BJ (cell line): ENCODE measurements at regions not wholly inside any gene's neighbourhood (a gene's known extent, or its start where the extent isn't known, plus 50 kb on each side); places are given as distances from the start of the nearest gene placed in this dataset.

Source experiments
- CTCF ChIA-PET: fragments of 350-600 bp; formaldehyde crosslinking; extraction: SDS; loops from one replicate; lab custom pipeline; 2021; ENCODE audit warnings: antibody characterized with exemption, inconsistent platforms; lab: Yijun Ruan, JAX
- POLR2A ChIA-PET: fragments of 300-600 bp; sonication (Branson Sonifier 250); formaldehyde crosslinking; extraction: SDS; loops from one replicate; lab custom pipeline; 2021; ENCODE audit warnings: antibody characterized with exemption; lab: Charles Lee
- DNase-seq: peaks from one replicate; pipeline ENCODE4 v3.0.0-alpha.2; 2011; ENCODE audit warnings: low read depth
- H3K27me3 ChIP-seq: 2 replicates; pipeline ENCODE4 v1.6.0; 2011; ENCODE audit warnings: low read length; ENCODE audit not compliant: control insufficient read depth, insufficient read depth
- H3K36me3 ChIP-seq: 2 replicates; pipeline ENCODE4 v1.5.1; 2011; ENCODE audit warnings: low read length; ENCODE audit not compliant: control insufficient read depth, insufficient read depth
- H3K4me3 ChIP-seq: 2 replicates; pipeline ENCODE4 v1.5.1; 2011; ENCODE audit warnings: low read depth, mild to moderate bottlenecking, control low read depth, low read length
- CTCF ChIP-seq: IDR thresholded peaks from 2 replicates; pipeline ENCODE4 v1.5.1; 2011; ENCODE audit warnings: low read depth, mild to moderate bottlenecking, control low read depth, inconsistent platforms, low read length, moderate library complexity; ENCODE audit not compliant: insufficient read depth

DNA sequence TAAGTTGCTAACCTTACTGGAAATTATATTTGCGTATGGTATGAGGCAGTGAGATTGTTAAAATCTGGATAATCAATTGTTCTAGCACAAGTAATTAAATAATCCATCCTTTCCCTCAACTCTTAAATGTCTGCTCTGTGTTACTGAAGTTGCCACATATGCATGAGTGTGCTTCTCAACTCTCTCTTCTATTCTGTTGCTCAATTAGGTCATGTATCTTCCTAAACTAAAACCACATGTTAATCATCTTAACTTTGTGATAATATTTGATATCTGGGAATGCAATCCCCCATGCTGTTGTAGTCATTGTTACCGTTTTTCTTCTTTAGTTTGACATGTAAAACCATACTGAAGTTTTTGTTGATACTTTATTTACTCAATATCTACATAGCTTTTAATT lies 63.5 kb upstream of the STMND1 start:
- CTCF ChIA-PET: interaction anchor here (0.9 to 1.5 kb wide), 2 partner anchors 48 to 73 kb away, joined by 3 to 4 read pairs; no protein-coding TSS in a partner anchor
- DNase-seq: no peak
- Histone ChIP-seq H3K4me3 (no peak overlapping the region), H3K36me3 (no peaks in the 10 kb centered on the region), H3K27me3 (no peaks in the 10 kb centered on the region)
- POLR2A ChIA-PET: no interaction called here
- TF ChIP-seq CTCF: no peak

- POLR2A ChIA-PET: no interaction called here
- Histone ChIP-seq H3K4me3 (no peak overlapping the region), H3K36me3 (no peaks in the 10 kb centered on the region), H3K27me3 (no peaks in the 10 kb centered on the region)
- TF ChIP-seq CTCF: no peak
- no peak for DNase-seq
- CTCF ChIA-PET: interaction anchor here (1.4 kb wide), 1 partner anchor 9 kb away, joined by 3 read pairs; no protein-coding TSS in a partner anchor
Observed at GRCh38 chr6:17036065-17036393, 65.8 kb upstream of the STMND1 start.

GRCh38 chr6:17035257-17036064 lies 66.4 kb upstream of the STMND1 start:
- no peak for DNase-seq
- no peaks in the 10 kb centered on the region for H3K27me3 ChIP-seq
- H3K36me3 ChIP-seq: no peaks in the 10 kb centered on the region
- POLR2A ChIA-PET: no interaction called here
- H3K4me3 ChIP-seq: no peak overlapping the region
- CTCF ChIA-PET: interaction anchor here (1.4 kb wide), 1 partner anchor 10 kb away, joined by 3 read pairs; no protein-coding TSS in a partner anchor
- no peak for TF ChIP-seq CTCF

DNA sequence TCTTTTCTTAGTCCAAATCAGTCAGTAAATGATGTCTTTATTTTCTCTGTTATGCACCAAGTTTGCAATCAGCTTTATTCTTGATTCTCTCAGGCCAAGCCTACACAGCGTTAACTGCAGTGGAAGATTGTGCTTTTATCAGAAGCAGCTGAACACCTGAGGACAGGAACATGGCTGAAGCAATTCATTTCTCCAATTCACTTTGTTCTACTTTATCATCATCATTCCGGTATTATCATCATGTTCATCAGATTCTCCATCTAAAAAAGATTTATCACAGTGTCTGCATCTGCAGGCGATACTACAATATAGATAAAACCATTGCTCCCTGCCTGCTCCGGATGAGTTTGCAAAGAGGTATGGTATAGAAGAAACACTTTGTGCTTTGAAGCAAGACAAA lies 68.1 kb upstream of the STMND1 start:
- TF ChIP-seq CTCF: no peak
- ChIA-PET CTCF (interaction anchor here (0.5 to 1.7 kb wide), 4 partner anchors 16 to 791 kb away, joined by 3 to 11 read pairs (median 3); no protein-coding TSS in a partner anchor), POLR2A (interaction anchor here (0.9 kb wide), 1 partner anchor 273 kb away, joined by 4 read pairs; the partner anchor contains the start of gene ATXN1)
- H3K27me3 ChIP-seq: no peaks in the 10 kb centered on the region
- no peaks in the 10 kb centered on the region for H3K36me3 ChIP-seq
- no peak for DNase-seq
- H3K4me3 ChIP-seq: no peak overlapping the region

DNA sequence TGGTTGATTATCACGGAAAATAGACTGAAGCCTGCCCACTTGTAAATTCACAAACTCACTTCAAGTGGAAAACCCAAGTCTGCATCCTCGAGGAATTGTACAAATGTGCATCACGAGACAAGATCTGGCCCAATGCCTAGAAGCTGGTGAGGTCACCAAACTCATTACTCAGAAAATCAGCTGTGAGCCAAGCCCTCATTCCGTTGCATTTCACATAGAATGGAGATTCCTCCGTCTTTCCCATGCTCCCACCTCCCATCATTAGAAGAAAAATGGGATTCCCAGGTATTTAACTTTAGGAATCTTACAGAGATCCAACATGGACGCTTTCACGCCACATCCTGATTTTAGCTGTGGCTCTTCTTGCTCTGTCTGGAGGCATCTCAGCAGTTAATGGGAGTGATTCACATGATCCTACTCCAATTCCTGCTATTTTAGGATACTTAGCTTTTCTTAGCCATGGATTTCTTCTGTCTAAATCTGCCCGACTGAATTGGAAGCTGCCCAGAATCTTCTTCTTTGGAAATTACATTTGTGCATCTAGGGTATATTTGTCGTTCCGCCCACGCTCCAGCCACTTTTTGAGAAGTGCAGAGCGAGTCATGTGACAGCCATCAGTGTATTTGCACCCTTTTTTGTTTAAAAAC lies 68.7 kb upstream of the STMND1 start:
- peak; percentile 85 for DNase-seq
- Histone ChIP-seq H3K36me3 (no peaks in the 10 kb centered on the region), H3K27me3 (no peaks in the 10 kb centered on the region), H3K4me3 (peak overlapping the region; percentile 2; the same call in 1 of the 2 replicates)
- ChIA-PET CTCF (interaction anchor here (0.5 to 1.7 kb wide), 5 partner anchors 45 to 790 kb away, joined by 3 to 11 read pairs (median 3); no protein-coding TSS in a partner anchor), POLR2A (interaction anchor here (0.7 to 0.9 kb wide), 2 partner anchors 52 to 272 kb away, joined by 3 to 4 read pairs; partner anchors contain the start of gene ATXN1)
- no peak for TF ChIP-seq CTCF
